Endodermal cell (in vitro differentiated cells): ENCODE measurements at regions not wholly inside any gene's neighbourhood (a gene's known extent, or its start where the extent isn't known, plus 50 kb on each side); places are given as distances from the start of the nearest gene placed in this dataset.

Experiments
- DNase-seq: peaks from one replicate; pipeline ENCODE4 v3.0.0-alpha.2; 2017
- H3K27ac ChIP-seq: 2 replicates; pipeline ENCODE4 v1.5.1; 2013; ENCODE audit warnings: mild to moderate bottlenecking, low read depth, low read length, moderate library complexity
- H3K27me3 ChIP-seq: 2 replicates; pipeline ENCODE4 v1.6.1; 2013; ENCODE audit warnings: mild to moderate bottlenecking, low read length, moderate library complexity; ENCODE audit not compliant: insufficient read depth, control insufficient read depth, poor library complexity, severe bottlenecking
- H3K36me3 ChIP-seq: 2 replicates; pipeline ENCODE4 v1.7.0; 2013; ENCODE audit warnings: mild to moderate bottlenecking, low read length, moderate library complexity; ENCODE audit not compliant: control insufficient read depth, insufficient read depth
- H3K4me1 ChIP-seq: one replicate; pipeline ENCODE4 v1.7.0; 2013; ENCODE audit warnings: low read length; ENCODE audit not compliant: control insufficient read depth, insufficient read depth
- H3K4me3 ChIP-seq: 2 replicates; pipeline ENCODE4 v1.5.1; 2013; ENCODE audit warnings: mild to moderate bottlenecking, low read length, moderate library complexity
- H3K9ac ChIP-seq: 2 replicates; pipeline ENCODE4 v1.6.1; 2013; ENCODE audit warnings: mild to moderate bottlenecking, low read length, moderate library complexity; ENCODE audit not compliant: poor library complexity, severe bottlenecking; ENCODE audit errors: extremely low read depth
- H3K9me3 ChIP-seq: 2 replicates; pipeline ENCODE4 v1.6.1; 2013; ENCODE audit warnings: mild to moderate bottlenecking, low read length, moderate library complexity; ENCODE audit not compliant: control insufficient read depth
- H3K27ac Mint-ChIP-seq: 2 replicates; pipeline ENCODE4 v1.8.0; 2020; ENCODE audit warnings: mixed read lengths
- H3K27me3 Mint-ChIP-seq: 2 replicates; pipeline ENCODE4 v1.8.0; 2021; ENCODE audit warnings: mild to moderate bottlenecking, mixed read lengths; ENCODE audit not compliant: insufficient read depth
- H3K36me3 Mint-ChIP-seq: 2 replicates; pipeline ENCODE4 v1.8.0; 2020; ENCODE audit warnings: low read depth, mixed read lengths
- H3K4me1 Mint-ChIP-seq: 2 replicates; pipeline ENCODE4 v1.8.0; 2020; ENCODE audit warnings: mixed read lengths
- H3K4me3 Mint-ChIP-seq: 2 replicates; pipeline ENCODE4 v1.8.0; 2020; ENCODE audit warnings: mild to moderate bottlenecking, moderate library complexity, mixed read lengths
- H3K9me3 Mint-ChIP-seq: 2 replicates; pipeline ENCODE4 v1.8.0; 2020; ENCODE audit warnings: mild to moderate bottlenecking, mixed read lengths
- CTCF ChIP-seq: fragments of 200-600 bp; sonication (generic); conservative IDR thresholded peaks from 2 replicates; pipeline ENCODE4 v1.5.0; 2021; ENCODE audit warnings: antibody characterized with exemption, mild to moderate bottlenecking
- WGBS, 2 experiments: methylation state at CpG; one replicate each; pipeline versions ENCODE4 v1.1.5 to v1.1.7; 2013; ENCODE audit warnings: missing lambda C conversion rate in 2 of 2, mixed read lengths in 1 of 2; ENCODE audit not compliant: insufficient coverage in 1 of 2, insufficient read length in 1 of 2; 5-methylcytosine and 5-hydroxymethylcytosine counted together

GRCh38 chr14:106029959-106030358 is 503.6 kb downstream of the TMEM121 start:
- H3K4me1 Mint-ChIP-seq, result no peaks in the 10 kb centered on the region
- WGBS, 2 experiments, result 61 to 70% methylated on average over 3 to 4 of the region's 4 CpGs
- no peak for TF ChIP-seq CTCF
- Histone ChIP-seq H3K9me3 (peaks cover 58% of the 10 kb centered on the region), H3K36me3 (no peaks in the 10 kb centered on the region), H3K27ac (no peak overlapping the region), H3K4me3 (no peak overlapping the region), H3K4me1 (no peaks in the 10 kb centered on the region), H3K27me3 (no peaks in the 10 kb centered on the region), H3K9ac (no peak overlapping the region)
- no peak for DNase-seq
- H3K36me3 Mint-ChIP-seq, result no peaks in the 10 kb centered on the region
- H3K27ac Mint-ChIP-seq, result no peak overlapping the region
- peaks cover 100% of the 10 kb centered on the region for H3K9me3 Mint-ChIP-seq
- no peak overlapping the region for H3K4me3 Mint-ChIP-seq
- H3K27me3 Mint-ChIP-seq, result no peaks in the 10 kb centered on the region

- Mint-ChIP-seq H3K4me1 (no peaks in the 10 kb centered on the region), H3K36me3 (no peaks in the 10 kb centered on the region), H3K27me3 (no peaks in the 10 kb centered on the region), H3K4me3 (no peak overlapping the region), H3K27ac (no peak overlapping the region), H3K9me3 (peaks cover 88% of the 10 kb centered on the region)
- H3K9me3 ChIP-seq, result peaks cover 84% of the 10 kb centered on the region
- H3K27ac ChIP-seq, result no peak overlapping the region
- H3K9ac ChIP-seq, result no peak overlapping the region
- no peaks in the 10 kb centered on the region for H3K36me3 ChIP-seq
- TF ChIP-seq CTCF, result no peak
- H3K27me3 ChIP-seq, result no peaks in the 10 kb centered on the region
- 83 to 87% methylated on average over 3 to 6 of the region's 6 CpGs for WGBS, 2 experiments
- no peak overlapping the region for H3K4me3 ChIP-seq
- no peaks in the 10 kb centered on the region for H3K4me1 ChIP-seq
- no peak for DNase-seq
These were observed 511.0 kb downstream of the TMEM121 start for GRCh38 chr14:106037380-106037779.

GRCh38 chr14:106038263-106038662 is 511.9 kb downstream of the TMEM121 start:
- Mint-ChIP-seq H3K27me3 (no peaks in the 10 kb centered on the region), H3K27ac (no peak overlapping the region), H3K4me1 (no peaks in the 10 kb centered on the region), H3K9me3 (peaks cover 87% of the 10 kb centered on the region), H3K36me3 (no peaks in the 10 kb centered on the region), H3K4me3 (no peak overlapping the region)
- H3K27me3 ChIP-seq, result no peaks in the 10 kb centered on the region
- no peak for DNase-seq
- no peaks in the 10 kb centered on the region for H3K36me3 ChIP-seq
- no peak overlapping the region for H3K27ac ChIP-seq
- no peak overlapping the region for H3K9ac ChIP-seq
- no peak for TF ChIP-seq CTCF
- peaks cover 82% of the 10 kb centered on the region for H3K9me3 ChIP-seq
- WGBS, 2 experiments, result 48 to 66% methylated on average over 2 to 3 of the region's 3 CpGs
- H3K4me1 ChIP-seq, result no peaks in the 10 kb centered on the region
- no peak overlapping the region for H3K4me3 ChIP-seq
